GM23338 (cell line): ENCODE measurements at regions not wholly inside any gene's neighbourhood (a gene's known extent, or its start where the extent isn't known, plus 50 kb on each side); places are given as distances from the start of the nearest gene placed in this dataset.

Source experiments
- ATAC-seq: fragments of 200-7000 bp; cut with Tn5 transposase; 3 replicates; pipeline ENCODE4 v1.9.1; 2020
- DNase-seq: peaks from one replicate; pipeline ENCODE4 v3.0.0-alpha.2; 2015; ENCODE audit warnings: low spot score
- H2AFZ ChIP-seq: fragments of 200-600 bp; sonication (generic); 2 replicates; pipeline ENCODE4 v1.8.0; 2016; ENCODE audit warnings: antibody characterized with exemption, mild to moderate bottlenecking, moderate library complexity
- H3F3A ChIP-seq: fragments of 200-600 bp; sonication (generic); replicated peaks from 2 replicates; pipeline ENCODE4 v1.8.0; 2017; ENCODE audit warnings: antibody characterized with exemption, mixed run types, low read depth
- H3K27ac ChIP-seq: fragments of 200-600 bp; sonication (generic); 2 replicates; pipeline ENCODE4 v1.6.1; 2016; ENCODE audit warnings: low read depth
- H3K27me3 ChIP-seq: fragments of 200-600 bp; sonication (generic); 2 replicates; pipeline ENCODE4 v1.8.0; 2016; ENCODE audit warnings: mild to moderate bottlenecking, mixed run types, moderate library complexity; ENCODE audit not compliant: insufficient read depth
- H3K36me3 ChIP-seq: fragments of 200-600 bp; sonication (generic); 2 replicates; pipeline ENCODE4 v1.8.0; 2016; ENCODE audit warnings: mild to moderate bottlenecking; ENCODE audit not compliant: insufficient read depth
- H3K4me1 ChIP-seq: fragments of 200-600 bp; sonication (generic); 2 replicates; pipeline ENCODE4 v1.8.0; 2016; ENCODE audit warnings: mild to moderate bottlenecking, moderate library complexity; ENCODE audit not compliant: insufficient read depth
- H3K4me2 ChIP-seq: fragments of 200-600 bp; sonication (generic); 2 replicates; pipeline ENCODE4 v1.7.1; 2017; ENCODE audit warnings: mixed run types
- H3K4me3 ChIP-seq: fragments of 200-600 bp; sonication (generic); 2 replicates; pipeline ENCODE4 v1.6.1; 2016; ENCODE audit warnings: mixed run types
- H3K79me2 ChIP-seq: fragments of 200-600 bp; sonication (generic); replicated peaks from 2 replicates; pipeline ENCODE4 v1.8.0; 2017; ENCODE audit warnings: mild to moderate bottlenecking; ENCODE audit not compliant: insufficient read depth
- H3K9me2 ChIP-seq: fragments of 200-600 bp; sonication (generic); 2 replicates; pipeline ENCODE4 v1.8.0; 2017; ENCODE audit not compliant: insufficient read depth
- H4K20me1 ChIP-seq: fragments of 200-600 bp; sonication (generic); replicated peaks from 2 replicates; pipeline ENCODE4 v1.8.0; 2017; ENCODE audit warnings: mild to moderate bottlenecking; ENCODE audit not compliant: insufficient read depth
- H3K27ac Mint-ChIP-seq: 2 replicates; pipeline ENCODE4 v1.8.0; 2020; ENCODE audit warnings: inconsistent platforms, mild to moderate bottlenecking, moderate library complexity, mixed read lengths
- H3K27me3 Mint-ChIP-seq: 3 replicates; pipeline ENCODE4 v1.8.0; 2022; ENCODE audit warnings: low read depth, mild to moderate bottlenecking, moderate library complexity, mixed read lengths, inconsistent platforms; ENCODE audit not compliant: insufficient read depth, poor library complexity
- H3K36me3 Mint-ChIP-seq: 3 replicates; pipeline ENCODE4 v1.8.0; 2021; ENCODE audit warnings: low read depth, mild to moderate bottlenecking, inconsistent platforms, moderate library complexity, mixed read lengths
- H3K4me1 Mint-ChIP-seq: 3 replicates; pipeline ENCODE4 v1.8.0; 2020; ENCODE audit warnings: mild to moderate bottlenecking, inconsistent platforms, mixed read lengths
- H3K4me3 Mint-ChIP-seq: 3 replicates; pipeline ENCODE4 v1.8.0; 2021; ENCODE audit warnings: moderate library complexity, mild to moderate bottlenecking, inconsistent platforms, mixed read lengths
- H3K9me3 Mint-ChIP-seq: 3 replicates; pipeline ENCODE4 v1.8.0; 2020; ENCODE audit warnings: moderate library complexity, mild to moderate bottlenecking, inconsistent platforms, mixed read lengths
- CREB1 ChIP-seq: fragments of 250-450 bp; sonication (Bioruptor Pico); IDR thresholded peaks from 2 replicates; pipeline ENCODE4 v1.5.0; 2020; ENCODE audit warnings: low read depth, mild to moderate bottlenecking, moderate library complexity
- EZH2 ChIP-seq: fragments of 200-600 bp; sonication (generic); IDR thresholded peaks from one replicate; pipeline ENCODE4 v1.8.0; 2017; ENCODE audit warnings: antibody characterized with exemption, mild to moderate bottlenecking, low read depth; ENCODE audit not compliant: unreplicated experiment
- JUNB ChIP-seq: IDR thresholded peaks from one replicate; pipeline ENCODE4 v1.6.1; 2016; ENCODE audit warnings: antibody characterized with exemption; ENCODE audit not compliant: unreplicated experiment
- NANOG ChIP-seq: IDR thresholded peaks from 2 replicates; pipeline ENCODE4 v1.6.1; 2016; ENCODE audit warnings: antibody characterized with exemption, borderline replicate concordance
- STAT1 ChIP-seq: IDR thresholded peaks from one replicate; pipeline ENCODE4 v1.6.1; 2016; ENCODE audit warnings: antibody characterized with exemption; ENCODE audit not compliant: unreplicated experiment
- ZNF114 ChIP-seq: fragments of 250-450 bp; sonication (Bioruptor Pico); IDR thresholded peaks from 2 replicates; pipeline ENCODE4 v1.5.0; 2020; ENCODE audit warnings: mild to moderate bottlenecking, moderate library complexity
- ZNF331 ChIP-seq: fragments of 250-450 bp; sonication (Bioruptor Pico); IDR thresholded peaks from 2 replicates; pipeline ENCODE4 v1.5.0; 2020; ENCODE audit warnings: low read depth, mild to moderate bottlenecking, moderate library complexity
- ZNF462 ChIP-seq: fragments of 250-450 bp; sonication (Bioruptor Pico); IDR thresholded peaks from 2 replicates; pipeline ENCODE4 v1.5.0; 2020; ENCODE audit warnings: mild to moderate bottlenecking, moderate library complexity

- TF ChIP-seq ZNF462 (CRISPR knock-in tag) (no peak), CREB1 (CRISPR knock-in tag) (no peak), ZNF114 (CRISPR knock-in tag) (no peak)
These were observed 555.9 kb downstream of the BCOR start (continued) for GRCh38 chrX:39541881-39542280.

- peaks cover 9% of the 10 kb centered on the region for H3K9me3 Mint-ChIP-seq
- no peak overlapping the region for H3K27ac Mint-ChIP-seq
- peaks cover 1% of the 10 kb centered on the region for H3K27me3 Mint-ChIP-seq
These were observed 555.4 kb downstream of the BCOR start for GRCh38 chrX:39542316-39542715.

More at GRCh38 chrX:39542316-39542715, 555.4 kb downstream of the BCOR start:
- H3K27me3 ChIP-seq = no peaks in the 10 kb centered on the region
- no peak overlapping the region for H3K4me3 ChIP-seq
- H3K4me1 ChIP-seq = no peaks in the 10 kb centered on the region
- Mint-ChIP-seq H3K4me3 (no peak overlapping the region), H3K36me3 (no peaks in the 10 kb centered on the region), H3K4me1 (no peaks in the 10 kb centered on the region)
- DNase-seq (no peak), ATAC-seq (no peak)
- no peak overlapping the region for H2AFZ ChIP-seq
- no peak overlapping the region for H3K27ac ChIP-seq
- no peaks in the 10 kb centered on the region for H3K36me3 ChIP-seq
- no peak overlapping the region for H3K4me2 ChIP-seq
- H3K79me2 ChIP-seq = no peaks in the 10 kb centered on the region
- no peaks in the 10 kb centered on the region for H3K9me2 ChIP-seq
- no peaks in the 10 kb centered on the region for H4K20me1 ChIP-seq
- H3F3A ChIP-seq = no peaks in the 10 kb centered on the region
- TF ChIP-seq EZH2 (no peak), JUNB (no peak), ZNF331 (CRISPR knock-in tag) (no peak), ZNF114 (CRISPR knock-in tag) (no peak), NANOG (no peak), STAT1 (no peak)
